Aorta (tissue), 5 donors: ENCODE measurements at regions not wholly inside any gene's neighbourhood (a gene's known extent, or its start where the extent isn't known, plus 50 kb on each side); places are given as distances from the start of the nearest gene placed in this dataset.

Experiments
- ATAC-seq: fragments of 200-7000 bp; cut with Tn5 transposase; one replicate; pipeline ENCODE4 v1.9.1; 2022; ENCODE audit warnings: moderate library complexity; ENCODE audit not compliant: low FRiP score
- DNase-seq, 2 donors: peaks; one replicate each; pipeline ENCODE4 v3.0.0-alpha.2; 2020
- H3K27ac ChIP-seq, 2 donors: one replicate each; pipeline ENCODE4 v1.5.1; 2013; ENCODE audit warnings: low read length in 2 of 2, mild to moderate bottlenecking in 2 of 2, moderate library complexity in 2 of 2, control low read depth in 1 of 2, inconsistent platforms in 1 of 2, low read depth in 1 of 2
- H3K27me3 ChIP-seq, 2 donors: one replicate each; pipeline ENCODE4 v1.6.1; 2013; ENCODE audit warnings: control low read depth in 1 of 2, low read length in 1 of 2, mild to moderate bottlenecking in 1 of 2, moderate library complexity in 1 of 2; ENCODE audit not compliant: insufficient read depth in 2 of 2, control insufficient read depth in 1 of 2
- H3K36me3 ChIP-seq, 2 donors: one replicate each; pipeline ENCODE4 v1.6.1; 2013; ENCODE audit warnings: control low read depth in 1 of 2, low read length in 1 of 2, mild to moderate bottlenecking in 1 of 2; ENCODE audit not compliant: insufficient read depth in 2 of 2, control insufficient read depth in 1 of 2
- H3K4me1 ChIP-seq, 2 donors: one replicate each; pipeline ENCODE4 v1.6.1; 2013; ENCODE audit warnings: low read length in 2 of 2, control low read depth in 1 of 2, mild to moderate bottlenecking in 1 of 2, moderate library complexity in 1 of 2; ENCODE audit not compliant: insufficient read depth in 2 of 2, control insufficient read depth in 1 of 2
- H3K4me3 ChIP-seq, 2 donors: one replicate each; pipeline ENCODE4 v1.5.1; 2013; ENCODE audit warnings: low read length in 2 of 2, control low read depth in 1 of 2, mild to moderate bottlenecking in 1 of 2
- H3K9me3 ChIP-seq: one replicate; pipeline ENCODE4 v1.6.1; 2013; ENCODE audit warnings: mild to moderate bottlenecking, low read length; ENCODE audit not compliant: control insufficient read depth
- WGBS, 2 donors: extraction: QIAGEN DNeasy Blood & Tissue Kit; methylation state at CpG; one replicate each; pipeline ENCODE4 v1.1.7; 2013; 5-methylcytosine and 5-hydroxymethylcytosine counted together
- intact Hi-C, 2 donors: fragments of 100-400 bp; cut with DNase I; formaldehyde crosslinking; loops; one replicate each; pipeline versions ENCODE4 v1.14.2 to v1.15.0; 2022
- donor health status: healthy with polysubstance abuse.
- donor health status: Bipolar disorder and iron deficiency.
- donor health status: DM: no; HTN: no; CAD: no.
- donor health status: DM: no; HTN: no; CAD: no.
- donor health status: DM: yes; HTN: yes; CAD: no.

DNA sequence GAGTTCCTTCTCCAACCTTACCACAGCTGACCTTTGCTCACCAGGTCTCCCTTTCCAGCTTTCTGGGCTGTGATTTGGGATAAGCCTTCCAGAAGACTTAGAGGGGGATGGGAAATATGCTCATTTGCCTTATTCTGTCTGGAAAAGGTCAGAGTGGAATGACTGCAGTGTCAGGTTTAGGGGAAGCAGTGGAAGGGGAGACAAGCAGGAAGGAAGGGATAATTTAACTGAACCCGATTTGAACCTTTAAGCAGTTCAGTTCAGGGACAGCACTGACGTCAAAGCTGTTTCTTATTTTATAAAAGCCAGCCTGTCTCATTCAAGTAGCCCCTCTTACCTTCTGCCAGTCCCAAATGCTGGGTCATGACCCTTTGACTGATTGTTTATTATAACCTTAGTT is 418.4 kb upstream of the RARB start:
- WGBS, 2 donors: 82 to 86% methylated on average over 2 of the region's 2 CpGs
- H3K27me3 ChIP-seq: no peaks in the 10 kb centered on the region
- H3K4me1 ChIP-seq: peaks cover 0 to 2% of the 10 kb centered on the region in 2 donors
- no peak overlapping the region for H3K4me3 ChIP-seq
- no peaks in the 10 kb centered on the region for H3K9me3 ChIP-seq
- intact Hi-C loops: no loop called here
- H3K27ac ChIP-seq: no peak overlapping the region
- ATAC-seq (no peak), DNase-seq (no peak)
- no peaks in the 10 kb centered on the region for H3K36me3 ChIP-seq

GRCh38 chr3:25015599-25015998 is 412.5 kb upstream of the RARB start:
- no peak overlapping the region for H3K4me3 ChIP-seq
- intact Hi-C loops: no loop called here
- no peak for DNase-seq
- no peak overlapping the region for H3K27ac ChIP-seq
- H3K27me3 ChIP-seq: no peaks in the 10 kb centered on the region
- no peaks in the 10 kb centered on the region for H3K4me1 ChIP-seq
- no peak for ATAC-seq
- no peaks in the 10 kb centered on the region for H3K36me3 ChIP-seq
- no peaks in the 10 kb centered on the region for H3K9me3 ChIP-seq

GRCh38 chr3:25018909-25019308 is 409.2 kb upstream of the RARB start:
- ATAC-seq: no peak
- no peaks in the 10 kb centered on the region for H3K27me3 ChIP-seq
- no peaks in the 10 kb centered on the region for H3K9me3 ChIP-seq
- no peak for DNase-seq
- no peaks in the 10 kb centered on the region for H3K4me1 ChIP-seq
- H3K4me3 ChIP-seq: no peak overlapping the region
- H3K36me3 ChIP-seq: no peaks in the 10 kb centered on the region
- H3K27ac ChIP-seq: no peak overlapping the region
- intact Hi-C loops: no loop called here

GRCh38 chr3:25019506-25019905 is 408.6 kb upstream of the RARB start:
- Histone ChIP-seq H3K9me3 (no peaks in the 10 kb centered on the region), H3K27me3 (no peaks in the 10 kb centered on the region), H3K27ac (no peak overlapping the region), H3K36me3 (no peaks in the 10 kb centered on the region), H3K4me3 (no peak overlapping the region), H3K4me1 (no peaks in the 10 kb centered on the region)
- intact Hi-C loops: no loop called here
- DNase-seq (no peak), ATAC-seq (no peak)
- WGBS, 2 donors: 45 to 58% methylated on average over 2 of the region's 2 CpGs

GRCh38 chr3:25021816-25022215 is 406.2 kb upstream of the RARB start:
- no peak overlapping the region for H3K4me3 ChIP-seq
- 81 to 86% methylated on average over 3 of the region's 3 CpGs for WGBS, 2 donors
- intact Hi-C loops: loop anchor here (5.0 kb wide), 1 partner anchor 570 kb away; no protein-coding TSS in a partner anchor
- H3K9me3 ChIP-seq: no peaks in the 10 kb centered on the region
- DNase-seq (no peak), ATAC-seq (no peak)
- no peaks in the 10 kb centered on the region for H3K27me3 ChIP-seq
- no peaks in the 10 kb centered on the region for H3K36me3 ChIP-seq
- no peak overlapping the region for H3K27ac ChIP-seq
- H3K4me1 ChIP-seq: no peaks in the 10 kb centered on the region

DNA sequence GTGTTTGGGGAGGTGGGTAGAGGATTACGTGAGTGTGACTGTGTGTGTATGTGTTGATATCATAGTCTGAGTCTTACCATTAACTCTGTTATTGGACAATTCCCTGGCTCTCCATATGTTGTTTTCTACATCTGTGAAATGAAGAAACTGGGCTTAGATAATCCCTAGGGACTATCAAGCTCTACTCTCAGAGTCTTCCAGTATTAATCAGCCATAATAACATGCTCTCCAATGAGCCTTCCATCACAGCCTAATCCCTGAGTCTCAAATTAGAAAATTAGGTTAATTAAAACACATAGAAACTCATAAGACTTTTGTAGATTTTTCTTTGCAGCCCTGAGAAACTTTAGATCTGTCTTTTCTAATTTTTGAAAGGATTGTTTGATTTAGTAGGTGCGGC is 404.2 kb upstream of the RARB start:
- intact Hi-C loops: loop anchor here (5.0 kb wide), 1 partner anchor 568 kb away; no protein-coding TSS in a partner anchor
- Histone ChIP-seq H3K4me3 (no peak overlapping the region), H3K36me3 (no peaks in the 10 kb centered on the region), H3K27ac (no peak overlapping the region), H3K9me3 (no peaks in the 10 kb centered on the region), H3K27me3 (no peaks in the 10 kb centered on the region), H3K4me1 (no peaks in the 10 kb centered on the region)
- no peak for DNase-seq
- 96% methylated on average over 2 of the region's 2 CpGs for WGBS, 2 donors
- no peak for ATAC-seq

- ATAC-seq (no peak), DNase-seq (no peak)
- Histone ChIP-seq H3K27ac (no peak overlapping the region), H3K4me3 (no peak overlapping the region), H3K36me3 (no peaks in the 10 kb centered on the region), H3K4me1 (no peaks in the 10 kb centered on the region), H3K9me3 (no peaks in the 10 kb centered on the region), H3K27me3 (no peaks in the 10 kb centered on the region)
- intact Hi-C loops: no loop called here
Measured at GRCh38 chr3:25025236-25025635, 402.8 kb upstream of the RARB start.

- no peaks in the 10 kb centered on the region for H3K9me3 ChIP-seq
- H3K4me1 ChIP-seq: no peaks in the 10 kb centered on the region
- no peak for ATAC-seq
- H3K4me3 ChIP-seq: no peak overlapping the region
- no peak overlapping the region for H3K27ac ChIP-seq
- WGBS, 2 donors: 53 to 58% methylated on average over 3 of the region's 3 CpGs
- intact Hi-C loops: no loop called here
- no peaks in the 10 kb centered on the region for H3K27me3 ChIP-seq
- no peak for DNase-seq
- no peaks in the 10 kb centered on the region for H3K36me3 ChIP-seq
Measured at GRCh38 chr3:25027650-25028049, 400.4 kb upstream of the RARB start.

DNA sequence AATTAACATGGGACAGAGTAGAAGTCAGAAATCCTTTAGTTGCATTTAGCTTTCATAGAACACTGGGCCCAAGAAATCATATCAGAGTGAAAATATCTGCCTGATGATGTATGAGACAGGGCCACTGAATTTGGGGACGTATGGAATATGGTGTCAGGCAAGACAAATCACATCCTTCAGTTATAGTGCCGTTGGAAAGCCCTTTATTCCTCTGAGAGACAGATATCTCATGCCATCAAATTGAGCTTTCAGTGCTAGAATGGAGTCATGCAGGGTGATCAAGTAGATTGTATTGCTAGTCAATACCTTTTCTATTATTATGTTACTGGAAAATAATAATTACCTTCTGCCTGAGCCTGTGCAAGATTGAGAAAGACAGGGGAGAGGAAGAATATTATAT is 398.2 kb upstream of the RARB start:
- WGBS, 2 donors: 53 to 57% methylated on average over 2 of the region's 2 CpGs
- intact Hi-C loops: loop anchor here in 1 of 2 donors (10.0 kb wide), 1 partner anchor 395 kb away; the partner anchor contains the start of gene RARB

More for the DNA sequence above, 398.2 kb upstream of the RARB start:
- no peak overlapping the region for H3K4me3 ChIP-seq
- H3K9me3 ChIP-seq: no peaks in the 10 kb centered on the region
- H3K27me3 ChIP-seq: no peaks in the 10 kb centered on the region
- DNase-seq: no peak
- peaks cover 0 to 5% of the 10 kb centered on the region in 2 donors for H3K4me1 ChIP-seq
- H3K27ac ChIP-seq: no peak overlapping the region
- H3K36me3 ChIP-seq: no peaks in the 10 kb centered on the region
- ATAC-seq: no peak
